ENCODE measurements at regions not wholly inside any gene's neighbourhood (a gene's known extent, or its start where the extent isn't known, plus 50 kb on each side); places are given as distances from the start of the nearest gene placed in this dataset.
"Not testable (repeated sequence)": the region's sequence is repeated elsewhere in the genome, so short reads cannot be mapped to it uniquely, and the experiment has no call there.

DNA sequence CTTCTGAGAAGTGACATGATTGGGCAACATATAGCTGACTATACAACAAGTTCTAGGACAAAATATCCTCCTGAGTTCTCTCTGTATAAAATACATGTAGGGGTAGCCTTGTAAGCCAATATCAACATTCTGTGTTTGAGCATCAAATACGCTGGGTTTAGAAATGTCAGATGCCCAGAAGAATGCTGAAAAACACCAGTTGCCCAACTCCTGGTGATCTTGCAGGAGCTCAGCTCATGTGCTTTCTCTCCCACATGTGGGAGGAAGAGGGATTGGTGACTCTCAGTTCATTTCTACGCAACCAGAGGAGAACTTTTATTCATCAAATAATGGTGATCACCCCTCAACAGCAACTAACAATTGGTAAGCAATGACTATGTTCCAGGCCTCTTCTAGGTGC, 810.9 kb upstream of the ACO1 start:
- DNase-seq = no peak

DNA sequence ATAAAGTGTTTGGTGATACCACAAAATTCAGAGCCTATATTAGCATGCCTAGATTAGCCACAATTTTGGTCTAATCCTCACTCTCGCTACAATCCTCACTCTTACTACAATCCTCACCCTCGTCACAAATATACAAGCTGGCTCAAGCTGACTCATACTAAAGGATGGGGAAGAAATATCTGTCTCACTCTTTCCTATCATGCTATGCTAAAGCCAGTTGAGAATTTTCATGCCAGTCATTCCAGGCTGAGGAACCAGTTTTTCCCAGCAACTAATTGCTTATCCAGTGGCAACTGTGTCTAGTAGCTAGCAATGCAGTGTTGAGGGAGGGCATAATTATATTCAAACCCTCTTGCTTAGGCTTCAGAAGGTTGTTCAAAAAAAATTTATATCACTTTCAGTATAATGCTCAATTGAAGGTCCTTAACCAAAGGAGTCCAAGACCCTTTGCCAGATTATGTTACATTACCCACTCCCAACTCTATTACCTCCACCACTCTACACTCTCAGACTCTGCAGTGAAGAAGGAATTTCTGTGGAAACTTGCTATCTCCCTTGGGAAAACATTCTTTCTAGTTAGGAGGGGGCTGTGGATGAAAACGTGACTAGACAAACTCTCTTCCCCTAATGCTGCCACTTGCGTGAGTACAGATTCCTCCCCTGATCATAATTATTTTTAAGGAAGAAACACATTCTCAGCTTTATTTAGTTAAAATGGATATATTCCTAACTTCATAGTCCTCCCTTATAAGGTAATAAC, 810.3 kb upstream of the ACO1 start:
- no peak for DNase-seq

DNA sequence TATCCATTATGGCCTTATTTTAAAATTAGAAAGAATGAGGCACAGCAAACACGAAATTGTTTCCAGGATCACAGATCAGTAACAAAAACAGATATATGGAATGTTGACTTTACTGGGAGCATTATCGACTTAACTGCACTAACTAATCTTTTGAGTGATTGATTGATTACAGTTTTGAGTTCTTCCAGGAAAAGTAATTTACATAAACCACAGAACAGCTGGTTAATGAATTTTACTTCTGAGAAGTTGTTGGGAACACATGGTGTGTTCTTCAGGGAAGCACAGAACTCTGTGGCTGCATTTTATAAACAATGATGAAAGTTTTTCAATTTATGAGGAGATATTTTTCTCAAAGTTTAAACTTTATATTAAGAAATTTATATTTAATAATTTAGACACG, 802.4 kb upstream of the ACO1 start:
- no peak for DNase-seq

DNA sequence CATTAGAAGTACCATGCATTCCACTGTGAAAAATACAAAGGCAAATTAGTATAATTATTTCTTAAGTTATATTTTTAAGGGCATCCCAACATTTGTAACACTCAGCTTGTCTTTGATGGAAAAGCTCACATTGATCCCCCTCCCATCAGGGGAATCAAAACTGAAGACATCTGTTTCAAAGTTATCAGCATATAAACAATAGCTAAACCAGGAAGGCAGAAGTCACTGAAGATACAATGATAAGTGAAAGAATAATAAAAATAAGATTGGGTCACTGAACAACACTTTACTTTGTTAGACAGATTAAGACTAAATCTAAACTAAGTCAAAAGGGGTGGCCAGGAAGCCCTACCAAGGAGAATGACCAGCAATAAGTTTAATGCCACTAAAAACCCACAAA, 801.9 kb upstream of the ACO1 start:
- no peak for DNase-seq

DNA sequence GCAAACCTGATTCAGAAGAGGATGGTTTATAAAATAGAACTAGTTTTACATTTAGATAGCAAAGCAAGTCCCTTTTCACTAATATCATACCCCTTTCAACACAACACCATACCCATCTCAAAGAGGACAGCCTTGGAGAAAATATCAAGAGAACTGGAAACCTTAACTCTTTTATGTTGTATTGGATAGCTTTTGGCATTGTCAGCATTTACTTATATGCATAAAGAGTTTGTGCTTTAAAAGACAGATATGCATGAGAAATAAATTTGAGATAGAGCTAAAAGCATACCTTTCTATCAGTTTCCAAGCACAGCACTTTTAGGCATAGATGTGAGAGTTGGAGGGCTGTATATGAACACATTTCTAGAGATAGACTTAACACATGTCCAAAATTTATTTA, 799.3 kb upstream of the ACO1 start:
- DNase-seq = no peak

DNA sequence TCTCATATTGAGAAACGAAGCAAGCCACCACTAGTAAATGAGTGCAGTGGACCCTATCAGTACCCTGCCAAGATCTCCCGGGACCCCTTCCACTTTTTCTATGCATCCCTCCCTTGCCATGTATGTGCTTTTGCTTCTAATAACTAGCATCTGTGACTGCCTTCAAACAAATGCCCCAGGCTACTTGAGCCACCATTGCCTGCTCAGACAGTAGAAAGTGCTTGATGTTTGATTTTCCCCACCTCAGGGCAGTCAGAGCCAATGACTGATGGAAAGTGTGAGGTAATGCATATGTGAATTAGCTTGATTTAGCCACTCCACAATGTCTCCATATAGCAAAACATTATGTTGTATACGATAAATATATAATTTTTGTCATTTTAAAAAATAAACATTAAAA, 797.3 kb upstream of the ACO1 start:
- no peak for DNase-seq

DNA sequence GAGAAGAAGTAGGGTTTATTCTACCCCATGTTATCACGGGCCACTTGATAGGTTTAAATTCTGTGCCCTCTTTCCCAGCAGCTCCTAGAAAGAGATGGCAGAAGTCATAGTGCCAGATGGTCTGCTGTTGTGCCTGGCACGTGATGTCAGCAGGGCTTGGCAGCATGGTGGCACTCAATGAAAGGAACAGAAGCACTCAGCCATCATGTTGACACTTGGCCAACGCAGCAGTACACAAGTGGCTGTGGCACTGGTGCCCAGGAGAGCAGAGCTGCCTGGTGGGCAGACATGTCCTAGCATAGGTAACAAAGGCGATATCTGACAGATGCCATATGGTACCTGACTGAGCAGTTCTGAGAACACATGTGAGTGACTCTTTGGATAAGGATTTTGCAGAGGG, 796.4 kb upstream of the ACO1 start:
- no peak for DNase-seq

DNA sequence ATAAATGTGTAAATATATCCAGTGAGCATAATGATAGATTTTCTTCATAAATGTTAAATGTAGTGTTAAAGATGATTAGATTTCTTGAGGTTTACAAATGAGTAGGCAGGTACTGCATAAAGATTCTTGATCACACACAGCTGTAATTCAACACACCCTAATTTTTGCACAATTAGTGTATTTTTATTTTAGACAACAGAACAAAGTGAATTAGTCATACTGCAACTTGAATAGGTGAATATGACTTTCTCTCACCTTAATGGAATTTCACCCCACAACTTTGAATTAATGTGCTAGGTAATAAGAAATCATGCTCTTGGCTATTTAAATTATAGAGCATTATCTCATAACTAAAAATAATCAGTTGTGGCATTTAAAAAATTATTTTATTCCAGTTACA, 795.7 kb upstream of the ACO1 start:
- DNase-seq = no peak

DNA sequence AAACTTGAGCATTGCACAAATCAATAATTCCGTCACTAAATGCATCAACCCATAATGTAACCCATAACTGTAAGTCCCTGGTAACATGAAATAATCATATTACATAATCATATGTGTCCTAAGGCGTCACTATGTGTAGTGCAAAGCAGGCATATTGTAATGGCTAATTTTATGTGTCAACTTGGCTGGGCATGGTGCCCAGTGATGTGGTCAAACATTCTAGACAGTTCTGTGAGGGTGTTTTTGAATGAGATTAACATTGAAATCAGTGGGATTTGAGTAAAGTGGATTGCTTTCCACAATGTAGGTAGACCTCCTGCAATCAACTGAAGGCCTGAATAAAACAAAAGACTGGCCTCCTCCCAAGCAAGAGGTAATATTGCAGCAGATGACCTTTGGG, 794.4 kb upstream of the ACO1 start:
- DNase-seq = no peak

DNA sequence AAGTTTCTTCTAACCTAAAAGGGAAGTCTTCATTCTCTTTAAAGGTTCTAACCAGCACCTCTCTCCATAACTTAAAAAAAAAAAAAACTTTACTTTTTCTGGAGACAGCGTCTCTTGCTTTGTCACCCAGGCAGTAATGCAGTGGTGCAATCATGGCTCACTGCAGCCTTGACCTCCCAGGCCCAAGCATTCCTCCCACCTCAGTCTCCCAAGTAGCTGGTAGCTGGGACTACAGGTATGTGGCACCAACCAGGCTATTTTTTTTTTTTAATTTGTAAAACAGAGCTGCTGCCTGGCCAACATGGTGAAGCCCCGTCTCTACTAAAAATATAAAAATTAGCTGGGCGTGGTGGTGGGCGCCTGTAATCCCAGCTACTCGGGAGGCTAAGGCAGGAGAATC, 787.4 kb upstream of the ACO1 start:
- DNase-seq = not testable (repeated sequence)

DNA sequence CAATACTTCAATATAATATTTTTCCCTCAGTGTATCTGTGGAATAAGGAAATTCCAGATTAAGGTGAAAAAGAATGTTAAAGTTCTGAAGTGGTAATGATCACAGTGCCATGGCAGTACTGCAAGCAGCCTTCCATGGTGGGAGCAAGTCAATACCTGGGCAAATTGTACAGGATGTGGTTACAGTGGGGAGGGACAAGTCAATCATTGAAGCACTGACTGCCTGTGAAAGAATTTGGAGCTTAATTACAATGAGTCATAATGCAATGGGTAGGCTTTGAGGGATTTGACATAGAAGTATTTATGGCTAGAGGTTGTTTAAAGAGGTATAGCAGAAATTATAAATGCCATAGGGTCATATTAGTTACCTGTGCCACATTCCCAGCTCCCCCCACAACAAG, 786.5 kb upstream of the ACO1 start:
- no peak for DNase-seq

DNA sequence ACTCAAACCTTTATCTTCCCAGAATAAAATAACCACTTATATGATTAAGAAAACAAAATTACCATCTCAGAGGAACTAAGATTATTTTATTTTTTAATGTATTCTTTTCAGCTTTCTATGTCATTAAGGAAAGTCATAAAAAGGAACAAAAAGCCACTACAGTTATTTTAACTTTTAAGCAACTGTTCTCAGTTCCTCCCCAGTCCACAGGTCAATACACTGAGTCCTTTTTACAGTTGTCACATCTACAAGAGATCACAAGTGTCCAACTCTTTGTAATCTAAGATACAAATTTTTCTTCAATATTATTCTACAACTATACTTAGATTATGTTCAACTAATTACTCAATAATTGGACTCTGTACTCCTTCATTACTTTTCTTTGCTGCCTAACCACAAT, 782.8 kb upstream of the ACO1 start:
- no peak for DNase-seq

DNA sequence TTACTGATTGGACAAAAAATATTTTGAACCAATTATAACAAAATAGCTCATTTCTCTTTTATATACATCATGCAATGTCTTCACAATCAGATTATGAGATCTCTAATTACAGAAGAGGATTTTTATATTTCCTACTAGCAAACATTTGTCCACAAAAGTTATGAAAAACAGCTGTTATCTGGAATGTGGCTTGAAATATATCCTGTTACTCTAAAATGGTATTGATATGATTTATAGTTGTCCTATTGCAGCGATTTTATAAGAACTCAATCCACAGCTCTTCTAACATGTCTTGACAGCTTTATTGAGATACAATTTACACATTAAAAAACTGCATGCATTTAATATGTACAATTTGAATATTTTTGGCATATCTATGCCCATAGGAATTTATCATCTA, 779.9 kb upstream of the ACO1 start:
- DNase-seq = no peak

DNA sequence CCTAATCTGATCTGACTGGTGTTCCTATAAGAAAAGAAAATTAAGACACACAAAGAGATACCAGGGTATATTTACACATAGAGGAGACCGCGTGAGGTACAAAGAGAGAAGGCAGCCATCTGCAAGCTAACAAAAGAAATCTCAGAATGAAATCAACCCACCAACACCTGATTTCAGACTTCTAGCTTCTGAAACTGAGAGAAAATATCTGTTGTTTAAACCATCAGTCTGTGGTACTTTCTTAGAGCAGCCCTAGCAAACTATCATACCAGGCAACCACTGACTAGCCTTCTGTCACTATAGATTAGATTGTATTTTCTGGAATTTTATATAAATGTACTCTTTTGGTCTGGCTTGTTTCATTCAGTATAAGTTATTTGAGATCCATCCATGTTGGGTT, 779.3 kb upstream of the ACO1 start:
- DNase-seq = no peak

DNA sequence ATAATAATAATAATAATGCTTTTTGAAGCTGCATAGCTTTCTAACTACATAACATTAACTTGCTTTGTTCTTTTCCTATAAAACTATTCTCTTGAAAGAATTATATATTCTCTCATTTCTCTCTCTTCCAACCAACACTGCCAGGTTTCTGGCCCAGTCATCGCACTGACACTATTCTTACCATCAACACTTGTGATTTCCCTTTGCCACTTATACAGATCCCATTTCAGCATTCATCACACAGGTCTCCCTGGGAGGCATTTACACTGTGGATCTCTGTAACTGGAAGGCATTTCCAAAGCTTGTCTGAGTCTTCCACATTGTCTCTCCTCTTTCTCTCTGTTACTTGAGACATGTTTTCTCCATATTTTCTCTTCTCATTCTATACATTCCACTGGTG, 777.8 kb upstream of the ACO1 start:
- no peak for DNase-seq

DNA sequence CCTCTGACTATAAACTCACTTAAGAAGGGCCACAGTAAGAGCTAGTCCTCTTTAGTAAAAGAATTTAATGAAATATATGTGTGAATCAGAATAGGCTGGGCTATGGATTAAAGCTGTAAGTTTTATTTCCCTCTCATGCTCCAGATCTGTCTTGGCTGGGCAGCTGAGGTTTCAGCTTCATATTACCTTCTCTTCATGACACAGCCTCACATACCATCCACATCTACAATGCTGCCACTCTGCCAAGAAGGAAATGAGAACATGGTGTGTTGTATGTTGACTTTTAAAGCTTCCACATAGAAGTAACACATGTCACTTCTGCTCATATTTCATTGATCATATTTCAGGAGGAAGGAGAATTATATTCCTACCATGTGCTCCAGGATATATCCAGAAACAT, 776.0 kb upstream of the ACO1 start:
- no peak for DNase-seq

DNA sequence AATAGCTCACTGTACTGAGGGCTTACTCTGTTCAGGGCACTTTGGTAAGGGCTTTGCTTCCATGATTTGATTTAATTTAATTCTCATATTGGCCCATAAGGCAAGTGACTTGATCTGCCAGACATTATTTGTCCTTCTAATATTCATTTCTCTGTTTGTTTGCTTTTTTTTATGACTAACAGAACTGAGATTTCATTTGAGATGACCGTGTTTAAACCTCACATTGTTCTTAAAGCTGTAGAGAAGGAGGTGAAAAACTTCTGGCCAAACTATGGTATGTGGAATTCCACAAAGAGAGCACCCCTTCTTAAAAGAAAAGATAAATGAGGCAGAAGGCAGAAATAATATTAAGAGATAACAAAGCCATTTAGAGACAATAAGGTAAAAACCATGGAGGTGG, 775.6 kb upstream of the ACO1 start:
- no peak for DNase-seq

DNA sequence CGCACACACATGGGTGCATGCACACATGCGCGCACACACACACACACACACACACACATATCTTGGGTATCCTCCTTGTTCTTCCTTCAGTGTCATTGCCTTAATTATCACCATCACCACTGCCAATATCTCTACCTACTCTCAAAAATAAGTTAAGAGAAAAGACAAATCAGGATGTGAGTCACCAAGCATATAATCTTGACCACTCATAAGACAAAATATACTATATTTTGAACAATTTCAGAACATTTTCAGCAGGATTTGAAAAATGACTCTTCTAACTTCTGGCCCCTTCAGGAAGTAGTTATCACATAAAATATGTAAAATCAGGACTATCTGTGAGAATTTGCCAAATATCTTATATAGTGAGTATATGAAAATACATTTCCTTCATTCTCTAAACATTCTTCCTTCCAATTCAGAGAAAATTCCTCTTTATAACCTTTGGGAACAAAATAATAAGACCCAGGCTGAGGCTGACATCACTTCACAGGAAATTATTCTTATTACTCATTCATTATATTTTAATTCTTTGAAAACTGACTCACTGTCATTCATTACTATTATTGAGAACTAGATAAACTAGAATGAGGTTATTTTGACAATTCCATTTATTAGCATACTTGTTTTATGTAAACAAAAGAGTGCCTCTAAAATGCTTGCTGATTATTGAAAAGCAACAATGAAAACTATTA, 772.0 kb upstream of the ACO1 start:
- no peak for DNase-seq

DNA sequence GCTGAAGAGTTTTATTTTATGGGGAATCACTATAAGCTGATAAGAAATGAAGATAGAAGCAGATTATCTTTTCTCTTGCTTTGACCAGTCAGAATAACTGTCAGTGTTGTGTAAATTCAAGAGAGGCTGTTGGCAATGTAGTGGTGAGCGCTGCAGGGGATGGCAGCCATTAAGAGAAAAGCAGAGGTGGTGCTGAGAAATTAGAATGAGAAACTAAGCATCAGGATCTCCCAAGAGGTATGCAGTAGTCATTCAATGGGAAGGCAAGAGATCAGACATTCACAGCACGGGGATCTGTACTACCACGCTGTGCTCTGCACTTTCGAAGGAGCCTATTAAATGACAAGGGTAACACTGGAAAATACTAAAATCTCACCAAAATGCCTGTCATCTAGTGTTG, 768.5 kb upstream of the ACO1 start:
- DNase-seq = no peak

DNA sequence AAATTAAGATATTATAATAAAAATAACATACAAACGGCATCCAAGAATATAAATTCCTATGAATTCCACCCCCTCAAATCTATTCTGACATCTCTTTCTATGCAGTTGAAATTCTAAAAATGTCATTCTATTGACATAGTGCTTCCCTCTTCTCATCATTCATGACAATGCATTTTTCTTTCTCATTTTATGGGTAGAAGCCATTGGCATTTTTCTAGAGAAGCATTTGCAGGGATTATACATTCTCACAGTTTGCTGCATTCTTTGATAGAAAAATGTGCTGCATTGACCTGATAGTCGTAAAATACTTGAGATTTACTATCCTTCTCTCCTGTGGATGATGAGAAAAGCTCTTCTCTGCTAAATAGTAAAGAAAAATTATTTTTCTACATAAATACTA, 760.9 kb upstream of the ACO1 start:
- DNase-seq = no peak

DNA sequence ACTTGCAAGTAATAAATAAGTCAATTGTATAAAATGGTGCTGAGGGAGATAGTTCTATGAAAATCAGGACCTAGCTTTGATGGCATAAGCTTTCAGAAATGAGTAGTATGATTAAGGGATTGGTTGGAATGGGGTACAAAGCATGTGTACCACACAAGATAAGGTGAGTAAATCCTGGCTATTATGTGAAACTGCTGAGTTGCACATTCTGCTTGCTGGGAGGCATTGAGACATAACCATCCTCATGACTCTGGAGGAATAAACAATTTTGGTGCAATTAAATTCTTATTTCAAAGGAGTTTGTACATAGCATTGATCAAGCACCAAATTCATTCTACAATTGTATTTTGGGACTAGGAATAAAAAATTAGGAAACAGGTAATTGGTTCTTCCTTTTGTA, 755.2 kb upstream of the ACO1 start:
- no peak for DNase-seq

DNA sequence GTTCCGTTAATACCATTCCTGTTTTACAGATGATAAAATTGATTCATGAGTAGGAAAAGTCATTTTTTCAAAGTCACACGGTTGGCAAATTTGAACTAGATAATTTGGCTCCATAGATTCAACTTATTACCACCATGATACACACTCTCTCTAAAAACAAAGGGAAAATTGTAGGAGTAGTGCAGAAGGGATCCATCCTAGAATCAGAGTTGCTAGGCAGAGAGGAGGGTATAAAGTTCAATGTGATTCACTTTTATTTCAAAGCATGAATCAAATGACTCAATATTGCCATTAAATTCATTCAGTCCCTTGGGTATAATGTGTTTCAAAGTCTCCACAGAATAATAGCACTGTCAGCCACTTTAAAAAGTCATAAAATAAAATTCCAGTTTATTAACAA, 747.2 kb upstream of the ACO1 start:
- DNase-seq = no peak

DNA sequence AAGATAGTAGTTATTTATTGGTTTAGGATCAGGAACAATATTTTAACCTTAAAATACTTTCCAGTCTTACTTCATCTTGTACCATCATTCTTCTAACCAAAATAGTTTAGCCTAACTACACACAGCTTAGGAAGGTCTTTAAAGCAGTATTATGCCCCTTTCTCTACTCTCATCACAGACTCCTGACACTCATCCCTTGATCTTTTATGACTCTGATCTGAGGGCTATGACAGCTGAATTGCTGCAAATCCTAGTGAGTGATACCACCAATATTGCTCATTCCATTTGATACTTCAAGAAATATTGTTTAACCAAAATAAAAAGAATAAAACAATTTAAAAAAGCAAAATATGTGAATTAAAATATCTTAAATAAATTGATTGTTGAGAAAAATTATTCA, 746.6 kb upstream of the ACO1 start:
- no peak for DNase-seq

DNA sequence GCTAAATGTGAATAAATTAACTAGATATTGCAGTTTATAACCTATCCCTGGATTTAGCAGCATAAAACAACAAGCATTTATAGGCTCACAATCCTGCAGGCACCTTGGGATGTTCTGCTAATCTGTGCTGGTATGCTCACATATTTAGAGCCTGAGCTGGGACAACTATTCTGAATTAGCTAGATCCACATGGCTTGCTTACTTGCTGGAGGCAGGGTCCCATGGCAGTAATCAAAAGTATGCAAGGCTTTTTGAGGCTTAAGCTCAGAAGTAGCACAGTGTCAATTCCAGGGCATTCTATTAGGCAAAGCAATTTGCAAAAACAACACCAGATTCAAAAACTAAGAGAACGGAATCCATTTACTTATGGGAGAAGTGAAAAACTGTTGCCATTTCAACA, 745.0 kb upstream of the ACO1 start:
- DNase-seq = no peak

DNA sequence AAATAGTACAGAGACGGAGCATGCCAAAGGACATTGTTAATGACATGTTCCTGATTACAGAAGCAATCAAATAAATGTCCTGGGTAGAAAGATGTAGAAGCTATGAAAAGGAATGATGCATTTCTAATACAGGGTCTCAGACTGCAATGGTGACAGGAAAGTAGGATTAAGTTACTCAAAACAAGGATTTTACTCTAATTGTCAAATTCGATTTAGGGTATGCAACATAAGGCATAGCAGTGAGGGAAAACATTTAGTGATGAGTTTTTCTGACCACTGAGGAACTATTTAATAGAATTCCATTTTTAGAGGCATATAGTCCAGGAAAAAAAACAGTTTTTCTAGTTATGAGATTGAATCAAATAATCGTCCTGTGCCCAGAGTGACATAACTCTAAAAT, 715.1 kb upstream of the ACO1 start:
- DNase-seq = no peak
